OCI-LY1 (cell line): ENCODE measurements at regions not wholly inside any gene's neighbourhood (a gene's known extent, or its start where the extent isn't known, plus 50 kb on each side); places are given as distances from the start of the nearest gene placed in this dataset.

Source experiments
- EZH2 ChIP-seq: fragments of 200-600 bp; sonication (generic), shearing (Covaris generic); IDR thresholded peaks from 2 replicates; pipeline ENCODE4 v1.8.0; 2017; ENCODE audit warnings: borderline replicate concordance, mixed run types, mild to moderate bottlenecking, antibody characterized with exemption, low read length, moderate library complexity, mixed read lengths
- TF ChIP-seq, protein P1 (sequence below): fragments of 200-600 bp; sonication (generic), shearing (Covaris generic); IDR thresholded peaks from 2 replicates; pipeline ENCODE4 v1.5.1; 2017; ENCODE audit warnings: mild to moderate bottlenecking, antibody characterized with exemption, low read length, moderate library complexity, mixed read lengths

DNA sequence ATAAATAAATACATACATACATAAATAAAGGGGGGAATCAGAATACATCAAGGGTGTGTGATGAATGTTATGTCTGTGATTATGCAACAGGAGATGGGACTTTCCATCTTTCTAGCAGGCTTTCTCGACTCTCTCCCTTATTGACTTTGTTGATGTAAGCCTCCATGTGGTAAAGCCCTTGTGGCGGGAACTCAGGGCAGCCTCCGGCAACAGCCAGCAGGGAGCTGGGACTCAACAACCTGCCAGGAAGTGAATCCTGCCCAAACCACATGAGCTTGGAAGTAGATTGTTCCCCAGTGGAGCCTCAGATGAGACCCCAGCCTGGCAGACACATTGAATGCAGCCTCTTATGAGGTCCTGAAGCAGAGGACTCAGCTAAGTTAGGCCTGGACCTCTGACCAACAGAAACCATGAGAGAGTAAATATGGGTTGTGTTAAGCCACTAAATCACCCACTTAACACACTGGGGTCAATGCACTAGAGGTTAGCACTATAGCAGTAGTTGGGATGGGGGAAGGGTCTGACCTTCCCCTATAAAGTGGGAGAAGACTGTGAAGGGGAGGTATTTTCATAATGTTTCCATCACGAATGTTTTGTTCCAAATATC is 104.0 kb downstream of the JCAD start:
- TF ChIP-seq, protein P1, sequence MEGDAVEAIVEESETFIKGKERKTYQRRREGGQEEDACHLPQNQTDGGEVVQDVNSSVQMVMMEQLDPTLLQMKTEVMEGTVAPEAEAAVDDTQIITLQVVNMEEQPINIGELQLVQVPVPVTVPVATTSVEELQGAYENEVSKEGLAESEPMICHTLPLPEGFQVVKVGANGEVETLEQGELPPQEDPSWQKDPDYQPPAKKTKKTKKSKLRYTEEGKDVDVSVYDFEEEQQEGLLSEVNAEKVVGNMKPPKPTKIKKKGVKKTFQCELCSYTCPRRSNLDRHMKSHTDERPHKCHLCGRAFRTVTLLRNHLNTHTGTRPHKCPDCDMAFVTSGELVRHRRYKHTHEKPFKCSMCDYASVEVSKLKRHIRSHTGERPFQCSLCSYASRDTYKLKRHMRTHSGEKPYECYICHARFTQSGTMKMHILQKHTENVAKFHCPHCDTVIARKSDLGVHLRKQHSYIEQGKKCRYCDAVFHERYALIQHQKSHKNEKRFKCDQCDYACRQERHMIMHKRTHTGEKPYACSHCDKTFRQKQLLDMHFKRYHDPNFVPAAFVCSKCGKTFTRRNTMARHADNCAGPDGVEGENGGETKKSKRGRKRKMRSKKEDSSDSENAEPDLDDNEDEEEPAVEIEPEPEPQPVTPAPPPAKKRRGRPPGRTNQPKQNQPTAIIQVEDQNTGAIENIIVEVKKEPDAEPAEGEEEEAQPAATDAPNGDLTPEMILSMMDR, result no peak
- TF ChIP-seq EZH2, result no peak
